ENCODE measurements at regions not wholly inside any gene's neighbourhood (a gene's known extent, or its start where the extent isn't known, plus 50 kb on each side); places are given as distances from the start of the nearest gene placed in this dataset.

GRCh38 chr6:71038711-71039344, 82.0 kb upstream of the B3GAT2 start:
- TF ChIP-seq CTCF (IDR thresholded peaks at IDR 0.05) (no peak), EP300 (IDR thresholded peaks at IDR 0.05; ENCODE audit: low read depth) (no peak), POLR2A (IDR thresholded peaks at IDR 0.05) (no peak)

All from transverse colon (tissue), 3 donors.